PFSK-1 (cell line): ENCODE measurements at regions not wholly inside any gene's neighbourhood (a gene's known extent, or its start where the extent isn't known, plus 50 kb on each side); places are given as distances from the start of the nearest gene placed in this dataset.

Experiments used
- FOXP2 ChIP-seq: optimal IDR thresholded peaks from 2 replicates; pipeline ENCODE3; 2011; ENCODE audit warnings: borderline replicate concordance, control low read depth, inconsistent platforms; ENCODE audit not compliant: insufficient read depth; ENCODE audit errors: extremely low read length, extremely low read depth
- POLR2AphosphoS5 ChIP-seq: IDR thresholded peaks from 2 replicates; pipeline ENCODE4 v1.6.1; 2012; ENCODE audit warnings: low read depth, mild to moderate bottlenecking, control low read depth, low read length, moderate library complexity
- SIN3A ChIP-seq: IDR thresholded peaks from 2 replicates; pipeline ENCODE4 v1.6.1; 2012; ENCODE audit warnings: mild to moderate bottlenecking, low read length, moderate library complexity, borderline replicate concordance; ENCODE audit not compliant: insufficient read depth
- TAF1 ChIP-seq: IDR thresholded peaks from 2 replicates; pipeline ENCODE4 v1.6.1; 2012; ENCODE audit warnings: low read length, control low read depth, borderline replicate concordance; ENCODE audit not compliant: insufficient read depth
- TF ChIP-seq, protein P1 (sequence below), 2 experiments: IDR thresholded peaks; 2 replicates each; pipeline versions ENCODE4 v1.6.1 to v1.8.0; 2011 to 2012; ENCODE audit warnings: low read depth in 2 of 2, low read length in 2 of 2, control low read depth in 1 of 2, inconsistent platforms in 1 of 2, mild to moderate bottlenecking in 1 of 2, moderate library complexity in 1 of 2; ENCODE audit not compliant: insufficient read depth in 1 of 2

- no peak for TF ChIP-seq SIN3A
- no peak for TF ChIP-seq POLR2AphosphoS5
- TF ChIP-seq TAF1 = no peak
- TF ChIP-seq FOXP2 = no peak
- TF ChIP-seq, protein P1, sequence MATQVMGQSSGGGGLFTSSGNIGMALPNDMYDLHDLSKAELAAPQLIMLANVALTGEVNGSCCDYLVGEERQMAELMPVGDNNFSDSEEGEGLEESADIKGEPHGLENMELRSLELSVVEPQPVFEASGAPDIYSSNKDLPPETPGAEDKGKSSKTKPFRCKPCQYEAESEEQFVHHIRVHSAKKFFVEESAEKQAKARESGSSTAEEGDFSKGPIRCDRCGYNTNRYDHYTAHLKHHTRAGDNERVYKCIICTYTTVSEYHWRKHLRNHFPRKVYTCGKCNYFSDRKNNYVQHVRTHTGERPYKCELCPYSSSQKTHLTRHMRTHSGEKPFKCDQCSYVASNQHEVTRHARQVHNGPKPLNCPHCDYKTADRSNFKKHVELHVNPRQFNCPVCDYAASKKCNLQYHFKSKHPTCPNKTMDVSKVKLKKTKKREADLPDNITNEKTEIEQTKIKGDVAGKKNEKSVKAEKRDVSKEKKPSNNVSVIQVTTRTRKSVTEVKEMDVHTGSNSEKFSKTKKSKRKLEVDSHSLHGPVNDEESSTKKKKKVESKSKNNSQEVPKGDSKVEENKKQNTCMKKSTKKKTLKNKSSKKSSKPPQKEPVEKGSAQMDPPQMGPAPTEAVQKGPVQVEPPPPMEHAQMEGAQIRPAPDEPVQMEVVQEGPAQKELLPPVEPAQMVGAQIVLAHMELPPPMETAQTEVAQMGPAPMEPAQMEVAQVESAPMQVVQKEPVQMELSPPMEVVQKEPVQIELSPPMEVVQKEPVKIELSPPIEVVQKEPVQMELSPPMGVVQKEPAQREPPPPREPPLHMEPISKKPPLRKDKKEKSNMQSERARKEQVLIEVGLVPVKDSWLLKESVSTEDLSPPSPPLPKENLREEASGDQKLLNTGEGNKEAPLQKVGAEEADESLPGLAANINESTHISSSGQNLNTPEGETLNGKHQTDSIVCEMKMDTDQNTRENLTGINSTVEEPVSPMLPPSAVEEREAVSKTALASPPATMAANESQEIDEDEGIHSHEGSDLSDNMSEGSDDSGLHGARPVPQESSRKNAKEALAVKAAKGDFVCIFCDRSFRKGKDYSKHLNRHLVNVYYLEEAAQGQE (IDR thresholded peaks at IDR 0.05; ENCODE audit: insufficient read depth in 1 of 2, low read depth in 2 of 2, low read length in 2 of 2) = no peak
Measured at GRCh38 chr2:104254017-104254416, 599.9 kb upstream of the POU3F3 start.

DNA sequence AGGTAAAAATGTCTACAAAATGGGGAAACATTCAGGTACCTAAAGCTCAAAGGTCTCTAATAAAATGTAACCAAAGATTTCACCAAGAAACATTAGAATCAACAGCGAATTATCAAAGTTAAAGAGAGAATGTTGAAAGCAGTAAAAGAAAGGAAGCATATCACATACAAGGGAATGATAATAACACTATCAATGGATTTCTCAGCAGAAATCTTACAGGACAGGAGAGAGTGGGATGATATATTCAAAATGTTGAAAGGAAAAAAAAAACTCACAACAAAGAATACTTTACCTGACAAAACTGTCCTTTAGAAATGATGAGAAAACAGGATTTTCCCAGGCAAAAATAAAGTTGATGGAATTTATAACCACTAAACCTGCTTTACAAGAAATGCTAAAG lies 591.2 kb upstream of the POU3F3 start:
- TF ChIP-seq TAF1 = no peak
- no peak for TF ChIP-seq FOXP2
- TF ChIP-seq SIN3A = no peak
- TF ChIP-seq POLR2AphosphoS5 = no peak
- TF ChIP-seq, protein P1 (IDR thresholded peaks at IDR 0.05; ENCODE audit: insufficient read depth in 1 of 2, low read depth in 2 of 2, low read length in 2 of 2) = no peak

DNA sequence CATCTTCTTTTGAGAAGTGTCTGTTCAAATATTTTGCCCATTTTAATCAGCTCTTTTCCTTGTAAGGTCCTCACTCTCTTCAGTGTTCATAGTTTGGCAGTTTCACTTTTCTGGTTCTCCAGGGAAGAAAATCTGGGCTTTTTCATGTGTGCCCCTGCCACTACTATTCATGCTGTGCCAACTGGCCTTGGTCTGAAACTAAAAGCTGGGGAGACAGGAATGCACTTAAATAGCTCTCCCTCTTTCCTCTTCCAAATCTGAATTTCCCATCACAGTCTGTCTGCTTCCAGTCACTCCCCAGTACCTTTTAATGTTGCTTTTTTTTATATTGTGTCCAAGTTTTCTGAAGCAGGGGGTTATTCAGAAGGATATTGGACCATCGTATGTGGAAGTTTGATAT lies 574.3 kb upstream of the POU3F3 start:
- TF ChIP-seq FOXP2 = no peak
- no peak for TF ChIP-seq TAF1
- no peak for TF ChIP-seq SIN3A
- TF ChIP-seq POLR2AphosphoS5 = no peak
- TF ChIP-seq, protein P1 (IDR thresholded peaks at IDR 0.05; ENCODE audit: insufficient read depth in 1 of 2, low read depth in 2 of 2, low read length in 2 of 2) = no peak

- TF ChIP-seq TAF1 (no peak), SIN3A (no peak), FOXP2 (no peak), POLR2AphosphoS5 (no peak)
- TF ChIP-seq, protein P1 (IDR thresholded peaks at IDR 0.05; ENCODE audit: insufficient read depth in 1 of 2, low read depth in 2 of 2, low read length in 2 of 2) = no peak
Measured at GRCh38 chr2:104280216-104280615, 573.7 kb upstream of the POU3F3 start.

DNA sequence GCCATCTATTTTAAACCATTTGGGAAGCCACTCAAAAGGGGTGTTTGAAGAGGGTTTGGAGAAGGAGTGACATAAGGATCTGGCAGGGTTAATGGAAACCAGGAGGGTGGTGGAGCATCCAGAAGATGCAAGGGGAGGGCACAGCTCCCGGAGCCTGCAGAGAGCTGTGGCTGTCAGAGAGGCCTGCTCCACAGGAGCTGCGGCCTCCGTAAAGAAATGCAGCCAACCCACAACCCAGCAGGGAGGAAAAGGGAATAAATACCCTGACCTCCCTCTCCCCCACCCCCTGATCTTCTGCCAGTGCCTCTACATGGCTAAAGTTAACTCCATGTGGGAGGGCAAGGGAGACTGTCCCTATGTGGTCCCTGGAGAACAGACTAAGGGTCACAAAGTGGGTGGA lies 567.1 kb upstream of the POU3F3 start:
- no peak for TF ChIP-seq SIN3A
- no peak for TF ChIP-seq POLR2AphosphoS5
- no peak for TF ChIP-seq FOXP2
- TF ChIP-seq, protein P1 (IDR thresholded peaks at IDR 0.05; ENCODE audit: insufficient read depth in 1 of 2, low read depth in 2 of 2, low read length in 2 of 2) = no peak
- no peak for TF ChIP-seq TAF1
